ENCODE measurements at regions not wholly inside any gene's neighbourhood (a gene's known extent, or its start where the extent isn't known, plus 50 kb on each side); places are given as distances from the start of the nearest gene placed in this dataset.

DNA sequence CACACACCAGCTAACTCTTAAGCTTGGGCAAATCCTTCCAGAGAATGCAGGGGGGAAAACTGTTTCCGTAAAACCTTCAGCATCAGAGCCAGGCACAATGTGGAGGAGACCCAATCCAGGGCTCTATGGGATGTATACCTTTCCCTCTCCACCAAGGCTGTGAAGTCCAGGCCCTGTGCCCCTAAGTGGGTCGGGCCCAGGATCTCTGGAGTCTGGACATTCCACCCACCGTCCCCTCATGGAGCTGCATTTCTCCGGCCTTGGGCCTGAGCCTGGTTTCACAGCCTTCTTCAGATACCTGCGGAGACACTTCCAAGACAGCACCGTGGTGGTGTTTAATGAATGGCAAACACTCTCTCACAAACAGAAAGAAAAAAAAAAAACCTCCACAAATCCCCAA, 186.2 kb downstream of the URI1 start (continued):
- no peak for TF ChIP-seq NRF1 (IDR thresholded peaks at IDR 0.05; ENCODE audit: low read depth, low read length)

DNA sequence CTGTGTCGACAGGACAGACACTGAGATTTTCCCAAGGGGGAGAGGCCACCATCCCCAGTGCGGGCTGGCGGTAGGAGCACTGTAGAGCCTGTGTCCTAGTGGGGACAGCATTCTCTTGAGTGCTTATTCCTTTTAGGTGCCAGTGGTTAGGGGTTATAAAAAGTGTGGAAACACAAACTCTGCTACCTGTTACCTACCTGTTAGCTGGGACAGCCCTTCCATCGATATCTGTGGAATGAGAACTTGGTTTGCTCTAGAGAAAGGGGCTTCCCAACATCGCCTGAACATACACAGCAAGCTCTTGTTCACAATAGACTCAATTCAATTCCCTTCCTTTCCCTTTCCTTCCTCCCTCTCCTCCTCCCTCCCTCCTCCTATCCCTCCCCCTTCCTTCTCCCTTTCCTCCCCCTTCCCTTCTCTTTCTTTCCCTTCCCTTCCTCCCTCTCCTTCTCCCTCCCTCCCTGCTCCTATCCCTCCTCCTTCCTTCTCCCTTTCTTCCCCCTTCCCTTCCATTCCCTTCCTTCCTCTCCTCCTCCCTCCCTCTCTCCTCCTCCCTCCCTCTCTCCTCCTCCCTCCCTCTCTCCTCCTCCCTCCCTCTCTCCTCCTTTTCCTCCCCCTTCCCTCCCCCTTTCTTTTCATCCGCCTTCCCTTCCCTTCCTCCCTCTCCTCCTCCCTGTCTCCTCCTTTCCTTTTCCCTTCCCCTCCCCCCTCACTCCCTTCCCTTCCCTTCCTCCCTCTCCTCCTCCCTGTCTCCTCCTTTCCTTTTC, 188.5 kb downstream of the URI1 start:
- ChIA-PET CTCF (interaction anchor here (1.0 kb wide), 1 partner anchor 85 kb away, joined by 3 read pairs; no protein-coding TSS in a partner anchor), POLR2A (no interaction called here)
- Histone ChIP-seq H3K4me1 (ENCODE audit: control insufficient read depth in 1 of 2, insufficient read depth in 2 of 2, low read depth in 1 of 2, low read length in 1 of 2) (peaks cover 0 to 20% of the 10 kb centered on the region in 2 experiments; a peak in 2 of 4 replicates), H3K9me3 (no peaks in the 10 kb centered on the region), H2AFZ (ENCODE audit: low read depth) (no peak overlapping the region), H3F3A (replicated peaks; ENCODE audit: insufficient read depth) (no peaks in the 10 kb centered on the region), H3K4me3 (ENCODE audit: low read depth in 2 of 2, low read length in 1 of 2) (no peak overlapping the region), H3K79me2 (ENCODE audit: insufficient read depth) (no peaks in the 10 kb centered on the region), H4K20me1 (ENCODE audit: insufficient read depth) (no peaks in the 10 kb centered on the region), H3K36me3 (replicated peaks in 1 of 2; ENCODE audit: control insufficient read depth in 1 of 2, insufficient read depth in 2 of 2, low read length in 1 of 2) (no peaks in the 10 kb centered on the region), H3K9ac (no peak overlapping the region), H3K4me2 (no peak overlapping the region), H3K9me2 (no peaks in the 10 kb centered on the region), H3K27me3 (ENCODE audit: insufficient read depth) (no peaks in the 10 kb centered on the region), H3K27ac (ENCODE audit: low read depth in 2 of 2, low read length in 1 of 2) (no peak overlapping the region)
- WGBS (ENCODE audit: low lambda C conversion rate) = 31% methylated on average over 4 of the region's 6 CpGs
- TF ChIP-seq, protein P1, sequence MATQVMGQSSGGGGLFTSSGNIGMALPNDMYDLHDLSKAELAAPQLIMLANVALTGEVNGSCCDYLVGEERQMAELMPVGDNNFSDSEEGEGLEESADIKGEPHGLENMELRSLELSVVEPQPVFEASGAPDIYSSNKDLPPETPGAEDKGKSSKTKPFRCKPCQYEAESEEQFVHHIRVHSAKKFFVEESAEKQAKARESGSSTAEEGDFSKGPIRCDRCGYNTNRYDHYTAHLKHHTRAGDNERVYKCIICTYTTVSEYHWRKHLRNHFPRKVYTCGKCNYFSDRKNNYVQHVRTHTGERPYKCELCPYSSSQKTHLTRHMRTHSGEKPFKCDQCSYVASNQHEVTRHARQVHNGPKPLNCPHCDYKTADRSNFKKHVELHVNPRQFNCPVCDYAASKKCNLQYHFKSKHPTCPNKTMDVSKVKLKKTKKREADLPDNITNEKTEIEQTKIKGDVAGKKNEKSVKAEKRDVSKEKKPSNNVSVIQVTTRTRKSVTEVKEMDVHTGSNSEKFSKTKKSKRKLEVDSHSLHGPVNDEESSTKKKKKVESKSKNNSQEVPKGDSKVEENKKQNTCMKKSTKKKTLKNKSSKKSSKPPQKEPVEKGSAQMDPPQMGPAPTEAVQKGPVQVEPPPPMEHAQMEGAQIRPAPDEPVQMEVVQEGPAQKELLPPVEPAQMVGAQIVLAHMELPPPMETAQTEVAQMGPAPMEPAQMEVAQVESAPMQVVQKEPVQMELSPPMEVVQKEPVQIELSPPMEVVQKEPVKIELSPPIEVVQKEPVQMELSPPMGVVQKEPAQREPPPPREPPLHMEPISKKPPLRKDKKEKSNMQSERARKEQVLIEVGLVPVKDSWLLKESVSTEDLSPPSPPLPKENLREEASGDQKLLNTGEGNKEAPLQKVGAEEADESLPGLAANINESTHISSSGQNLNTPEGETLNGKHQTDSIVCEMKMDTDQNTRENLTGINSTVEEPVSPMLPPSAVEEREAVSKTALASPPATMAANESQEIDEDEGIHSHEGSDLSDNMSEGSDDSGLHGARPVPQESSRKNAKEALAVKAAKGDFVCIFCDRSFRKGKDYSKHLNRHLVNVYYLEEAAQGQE (IDR thresholded peaks at IDR 0.05; ENCODE audit: low read depth, low read length) = no peak
- no peak for TF ChIP-seq POLR2AphosphoS5 (IDR thresholded peaks at IDR 0.05; ENCODE audit: low read depth, low read length)
- TF ChIP-seq RFX5 (IDR thresholded peaks at IDR 0.05; ENCODE audit: low read length) = no peak
- TF ChIP-seq GABPA (IDR thresholded peaks at IDR 0.05; ENCODE audit: low read depth) = no peak
- TF ChIP-seq NFIC (IDR thresholded peaks at IDR 0.05; ENCODE audit: borderline replicate concordance) = no peak
- TF ChIP-seq, protein P2, sequence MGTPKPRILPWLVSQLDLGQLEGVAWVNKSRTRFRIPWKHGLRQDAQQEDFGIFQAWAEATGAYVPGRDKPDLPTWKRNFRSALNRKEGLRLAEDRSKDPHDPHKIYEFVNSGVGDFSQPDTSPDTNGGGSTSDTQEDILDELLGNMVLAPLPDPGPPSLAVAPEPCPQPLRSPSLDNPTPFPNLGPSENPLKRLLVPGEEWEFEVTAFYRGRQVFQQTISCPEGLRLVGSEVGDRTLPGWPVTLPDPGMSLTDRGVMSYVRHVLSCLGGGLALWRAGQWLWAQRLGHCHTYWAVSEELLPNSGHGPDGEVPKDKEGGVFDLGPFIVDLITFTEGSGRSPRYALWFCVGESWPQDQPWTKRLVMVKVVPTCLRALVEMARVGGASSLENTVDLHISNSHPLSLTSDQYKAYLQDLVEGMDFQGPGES (IDR thresholded peaks at IDR 0.05; ENCODE audit: low read depth, low read length) = no peak
- no peak for TF ChIP-seq CHD2 (IDR thresholded peaks at IDR 0.05; ENCODE audit: low read length, partially characterized antibody)
- no peak for DNase-seq

DNA sequence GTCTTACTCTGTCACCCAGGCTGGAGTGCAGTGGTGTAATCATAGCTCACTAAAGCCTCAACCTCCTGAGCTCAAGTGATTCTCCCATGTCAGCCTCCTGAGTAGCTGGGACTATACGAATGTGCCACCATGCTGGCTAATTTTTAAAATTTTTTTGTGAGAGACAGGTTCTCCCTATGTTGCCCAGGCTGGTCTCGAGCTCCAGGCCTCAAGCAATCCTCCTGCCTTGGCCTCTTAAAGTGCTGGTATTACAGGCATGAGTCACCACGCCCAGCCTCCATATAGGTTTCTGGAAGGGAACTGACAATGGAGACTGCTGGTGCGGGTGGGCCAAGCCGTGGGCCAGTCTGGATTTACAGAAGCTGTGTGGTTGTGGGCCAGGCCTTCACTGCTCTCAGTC, 189.2 kb downstream of the URI1 start:
- H3K4me3 ChIP-seq (ENCODE audit: low read depth in 2 of 2, low read length in 1 of 2) = no peak overlapping the region
- no peak overlapping the region for H2AFZ ChIP-seq (ENCODE audit: low read depth)
- no peak overlapping the region for H3K9ac ChIP-seq
- no peaks in the 10 kb centered on the region for H3K27me3 ChIP-seq (ENCODE audit: insufficient read depth)
- no peaks in the 10 kb centered on the region for H4K20me1 ChIP-seq (ENCODE audit: insufficient read depth)
- DNase-seq = no peak
- WGBS (ENCODE audit: low lambda C conversion rate) = 51% methylated on average over 2 of the region's 5 CpGs
- peaks cover 0 to 26% of the 10 kb centered on the region in 2 experiments; a peak in 2 of 4 replicates for H3K4me1 ChIP-seq (ENCODE audit: control insufficient read depth in 1 of 2, insufficient read depth in 2 of 2, low read depth in 1 of 2, low read length in 1 of 2)
- ChIA-PET POLR2A (no interaction called here), CTCF (interaction anchor here (1.0 to 1.1 kb wide), 2 partner anchors 85 to 128 kb away, joined by 3 read pairs; no protein-coding TSS in a partner anchor)
- no peak overlapping the region for H3K27ac ChIP-seq (ENCODE audit: low read depth in 2 of 2, low read length in 1 of 2)
- H3K36me3 ChIP-seq (replicated peaks in 1 of 2; ENCODE audit: control insufficient read depth in 1 of 2, insufficient read depth in 2 of 2, low read length in 1 of 2) = no peaks in the 10 kb centered on the region
- no peaks in the 10 kb centered on the region for H3K9me3 ChIP-seq
- no peaks in the 10 kb centered on the region for H3K9me2 ChIP-seq
- H3K79me2 ChIP-seq (ENCODE audit: insufficient read depth) = no peaks in the 10 kb centered on the region
- no peaks in the 10 kb centered on the region for H3F3A ChIP-seq (replicated peaks; ENCODE audit: insufficient read depth)
- no peak overlapping the region for H3K4me2 ChIP-seq
- TF ChIP-seq POLR2AphosphoS5 (IDR thresholded peaks at IDR 0.05; ENCODE audit: low read depth, low read length) = no peak
- TF ChIP-seq TCF12 (IDR thresholded peaks at IDR 0.05) = no peak
- TF ChIP-seq, protein P3, sequence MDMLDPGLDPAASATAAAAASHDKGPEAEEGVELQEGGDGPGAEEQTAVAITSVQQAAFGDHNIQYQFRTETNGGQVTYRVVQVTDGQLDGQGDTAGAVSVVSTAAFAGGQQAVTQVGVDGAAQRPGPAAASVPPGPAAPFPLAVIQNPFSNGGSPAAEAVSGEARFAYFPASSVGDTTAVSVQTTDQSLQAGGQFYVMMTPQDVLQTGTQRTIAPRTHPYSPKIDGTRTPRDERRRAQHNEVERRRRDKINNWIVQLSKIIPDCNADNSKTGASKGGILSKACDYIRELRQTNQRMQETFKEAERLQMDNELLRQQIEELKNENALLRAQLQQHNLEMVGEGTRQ (IDR thresholded peaks at IDR 0.05; ENCODE audit: borderline replicate concordance, low read depth, low read length) = no peak
- TF ChIP-seq YY1 (IDR thresholded peaks at IDR 0.05; ENCODE audit: low read depth) = no peak
- TF ChIP-seq, protein P4, sequence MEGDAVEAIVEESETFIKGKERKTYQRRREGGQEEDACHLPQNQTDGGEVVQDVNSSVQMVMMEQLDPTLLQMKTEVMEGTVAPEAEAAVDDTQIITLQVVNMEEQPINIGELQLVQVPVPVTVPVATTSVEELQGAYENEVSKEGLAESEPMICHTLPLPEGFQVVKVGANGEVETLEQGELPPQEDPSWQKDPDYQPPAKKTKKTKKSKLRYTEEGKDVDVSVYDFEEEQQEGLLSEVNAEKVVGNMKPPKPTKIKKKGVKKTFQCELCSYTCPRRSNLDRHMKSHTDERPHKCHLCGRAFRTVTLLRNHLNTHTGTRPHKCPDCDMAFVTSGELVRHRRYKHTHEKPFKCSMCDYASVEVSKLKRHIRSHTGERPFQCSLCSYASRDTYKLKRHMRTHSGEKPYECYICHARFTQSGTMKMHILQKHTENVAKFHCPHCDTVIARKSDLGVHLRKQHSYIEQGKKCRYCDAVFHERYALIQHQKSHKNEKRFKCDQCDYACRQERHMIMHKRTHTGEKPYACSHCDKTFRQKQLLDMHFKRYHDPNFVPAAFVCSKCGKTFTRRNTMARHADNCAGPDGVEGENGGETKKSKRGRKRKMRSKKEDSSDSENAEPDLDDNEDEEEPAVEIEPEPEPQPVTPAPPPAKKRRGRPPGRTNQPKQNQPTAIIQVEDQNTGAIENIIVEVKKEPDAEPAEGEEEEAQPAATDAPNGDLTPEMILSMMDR (IDR thresholded peaks at IDR 0.05) = no peak
- TF ChIP-seq, protein P5, sequence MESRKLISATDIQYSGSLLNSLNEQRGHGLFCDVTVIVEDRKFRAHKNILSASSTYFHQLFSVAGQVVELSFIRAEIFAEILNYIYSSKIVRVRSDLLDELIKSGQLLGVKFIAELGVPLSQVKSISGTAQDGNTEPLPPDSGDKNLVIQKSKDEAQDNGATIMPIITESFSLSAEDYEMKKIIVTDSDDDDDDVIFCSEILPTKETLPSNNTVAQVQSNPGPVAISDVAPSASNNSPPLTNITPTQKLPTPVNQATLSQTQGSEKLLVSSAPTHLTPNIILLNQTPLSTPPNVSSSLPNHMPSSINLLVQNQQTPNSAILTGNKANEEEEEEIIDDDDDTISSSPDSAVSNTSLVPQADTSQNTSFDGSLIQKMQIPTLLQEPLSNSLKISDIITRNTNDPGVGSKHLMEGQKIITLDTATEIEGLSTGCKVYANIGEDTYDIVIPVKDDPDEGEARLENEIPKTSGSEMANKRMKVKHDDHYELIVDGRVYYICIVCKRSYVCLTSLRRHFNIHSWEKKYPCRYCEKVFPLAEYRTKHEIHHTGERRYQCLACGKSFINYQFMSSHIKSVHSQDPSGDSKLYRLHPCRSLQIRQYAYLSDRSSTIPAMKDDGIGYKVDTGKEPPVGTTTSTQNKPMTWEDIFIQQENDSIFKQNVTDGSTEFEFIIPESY (IDR thresholded peaks at IDR 0.05; ENCODE audit: borderline replicate concordance, low read depth) = no peak
- no peak for TF ChIP-seq RFX5 (IDR thresholded peaks at IDR 0.05; ENCODE audit: low read length)
- TF ChIP-seq EZH2phosphoT487 (IDR thresholded peaks at IDR 0.05; ENCODE audit: borderline replicate concordance, low read depth) = no peak
- no peak for TF ChIP-seq JUND (IDR thresholded peaks at IDR 0.05)

Data from SK-N-SH (cell line).